ENCODE measurements at regions not wholly inside any gene's neighbourhood (a gene's known extent, or its start where the extent isn't known, plus 50 kb on each side); places are given as distances from the start of the nearest gene placed in this dataset.
A peak's percentile ranks its signal among the peaks of the same experiment; 100 is the strongest.

- DNase-seq (ENCODE audit: low read depth in 2 of 2), result no peak
These were observed 158.3 kb upstream of the KAZN start for GRCh38 chr1:14440166-14440565.

- DNase-seq (ENCODE audit: low read depth in 2 of 2), result no peak
These were observed 157.8 kb upstream of the KAZN start for GRCh38 chr1:14440731-14441130.

- peak; percentile 87 to 90 for DNase-seq (ENCODE audit: low read depth in 2 of 2)
These were observed 157.2 kb upstream of the KAZN start for GRCh38 chr1:14441302-14441741.

GRCh38 chr1:14442669-14443068 is 155.8 kb upstream of the KAZN start:
- DNase-seq (ENCODE audit: low read depth in 2 of 2), result no peak

GRCh38 chr1:14443164-14443787 is 155.2 kb upstream of the KAZN start:
- DNase-seq (ENCODE audit: low read depth in 2 of 2), result peak; percentile 42 to 49

GRCh38 chr1:14451217-14451616 is 147.3 kb upstream of the KAZN start:
- no peak for DNase-seq (ENCODE audit: low read depth in 2 of 2)

GRCh38 chr1:14452551-14452950 is 145.9 kb upstream of the KAZN start:
- DNase-seq (ENCODE audit: low read depth in 2 of 2), result no peak

GRCh38 chr1:14460173-14460572 is 138.3 kb upstream of the KAZN start:
- DNase-seq (ENCODE audit: low read depth in 2 of 2), result no peak

GRCh38 chr1:14462851-14463250 is 135.6 kb upstream of the KAZN start:
- DNase-seq (ENCODE audit: low read depth in 2 of 2), result no peak

- DNase-seq (ENCODE audit: low read depth in 2 of 2), result no peak
These were observed 132.5 kb upstream of the KAZN start for GRCh38 chr1:14466006-14466405.

- no peak for DNase-seq (ENCODE audit: low read depth in 2 of 2)
These were observed 131.4 kb upstream of the KAZN start for GRCh38 chr1:14467112-14467511.

- no peak for DNase-seq (ENCODE audit: low read depth in 2 of 2)
These were observed 129.7 kb upstream of the KAZN start for GRCh38 chr1:14468751-14469150.

GRCh38 chr1:14470802-14471201 is 127.7 kb upstream of the KAZN start:
- no peak for DNase-seq (ENCODE audit: low read depth in 2 of 2)

GRCh38 chr1:14474856-14475255 is 123.6 kb upstream of the KAZN start:
- no peak for DNase-seq (ENCODE audit: low read depth in 2 of 2)

GRCh38 chr1:14476170-14476955 is 122.1 kb upstream of the KAZN start:
- peak; percentile 51 for DNase-seq (ENCODE audit: low read depth in 2 of 2)

- DNase-seq (ENCODE audit: low read depth in 2 of 2), result no peak
These were observed 120.4 kb upstream of the KAZN start for GRCh38 chr1:14478120-14478519.

- DNase-seq (ENCODE audit: low read depth in 2 of 2), result no peak
These were observed 118.6 kb upstream of the KAZN start for GRCh38 chr1:14479865-14480264.

GRCh38 chr1:14482784-14483450 is 115.6 kb upstream of the KAZN start:
- DNase-seq (ENCODE audit: low read depth in 2 of 2), result no peak

GRCh38 chr1:14485285-14485684 is 113.2 kb upstream of the KAZN start:
- no peak for DNase-seq (ENCODE audit: low read depth in 2 of 2)

GRCh38 chr1:14486401-14487201 is 111.9 kb upstream of the KAZN start:
- DNase-seq (ENCODE audit: low read depth in 2 of 2), result peak; percentile 98

- no peak for DNase-seq (ENCODE audit: low read depth in 2 of 2)
These were observed 110.8 kb upstream of the KAZN start for GRCh38 chr1:14487671-14488070.

GRCh38 chr1:14494911-14495310 is 103.6 kb upstream of the KAZN start:
- no peak for DNase-seq (ENCODE audit: low read depth in 2 of 2)
